K562 (cell line): ENCODE measurements at regions not wholly inside any gene's neighbourhood (a gene's known extent, or its start where the extent isn't known, plus 50 kb on each side); places are given as distances from the start of the nearest gene placed in this dataset. TPM values are rescaled to one million over a fixed set of nuclear protein-coding genes. Genes with fewer than 3 reads are reported as not detected.

Experiments used
- ATAC-seq: fragments of 200-7000 bp; cut with Tn5 transposase; 3 replicates; pipeline ENCODE4 v1.9.1; 2020; ENCODE audit warnings: moderate library complexity
- BruUV-seq: library from RNA; stranded (reverse); fragments of 400-500 nt; replicated peaks from 2 replicates; lab custom pipeline; 2021; lab: Mats Ljungman, UMichigan
- CTCF ChIA-PET: fragments of 300-600 bp; formaldehyde crosslinking; extraction: SDS; loops from one replicate; lab custom pipeline; 2021; ENCODE audit warnings: low intra/inter-chr PET ratio; lab: Yijun Ruan, JAX
- POLR2A ChIA-PET: fragments of 300-600, 350-650 bp; sonication (Branson Sonifier 250); formaldehyde crosslinking; extraction: SDS; loops from one replicate; lab custom pipeline; 2021; ENCODE audit warnings: antibody characterized with exemption, inconsistent platforms; lab: Yijun Ruan, JAX
- DNase-seq, 4 experiments: peaks; one replicate each; pipeline versions ENCODE4 v3.0.0 to v3.0.0-alpha.2; 2011 to 2018; ENCODE audit warnings: low spot score in 3 of 4, mixed read lengths in 3 of 4; ENCODE audit errors: extremely low read depth in 1 of 4
- FAIRE-seq: peaks from 2 replicates; lab custom pipeline; 2011; peaks lifted over from hg19 to GRCh38; lab: Jason Lieb, UNC
- H2AFZ ChIP-seq: 2 replicates; pipeline ENCODE4 v1.6.0; 2011; ENCODE audit warnings: low read depth, low read length, control low read depth, inconsistent platforms
- H3K27ac ChIP-seq: fragments of 200-600 bp; 3 replicates; pipeline ENCODE4 v1.8.0; 2011; ENCODE audit warnings: low read depth, mild to moderate bottlenecking, control low read depth, inconsistent platforms, low read length, moderate library complexity, mixed read lengths; ENCODE audit errors: extremely low read depth
- H3K27me3 ChIP-seq, 2 experiments: fragments of 300-600 bp in 1 of 2; 2 replicates in 1 of 2; 3 replicates in 1 of 2; pipeline versions ENCODE4 v1.6.0 to v1.8.0; 2011; ENCODE audit warnings: inconsistent platforms in 2 of 2, low read length in 2 of 2, mild to moderate bottlenecking in 1 of 2, mixed read lengths in 1 of 2, moderate library complexity in 1 of 2; ENCODE audit not compliant: control insufficient read depth in 2 of 2, insufficient read depth in 2 of 2
- H3K36me3 ChIP-seq: fragments of 300-600 bp; 3 replicates; pipeline ENCODE4 v1.8.0; 2011; ENCODE audit warnings: mild to moderate bottlenecking, low read length, inconsistent platforms; ENCODE audit not compliant: control insufficient read depth, insufficient read depth
- H3K4me1 ChIP-seq, 2 experiments: fragments of 200-600 bp in 1 of 2; replicated peaks in 1 of 2; 2 replicates in 1 of 2; 3 replicates in 1 of 2; pipeline versions ENCODE4 v1.5.1 to v1.8.0; 2011; ENCODE audit warnings: inconsistent platforms in 2 of 2, low read length in 2 of 2, mild to moderate bottlenecking in 1 of 2, mixed read lengths in 1 of 2, moderate library complexity in 1 of 2; ENCODE audit not compliant: control insufficient read depth in 2 of 2, insufficient read depth in 2 of 2
- H3K4me2 ChIP-seq: 2 replicates; pipeline ENCODE4 v1.6.1; 2011; ENCODE audit warnings: low read length, control low read depth, inconsistent platforms, mixed read lengths; ENCODE audit not compliant: insufficient read depth
- H3K4me3 ChIP-seq: fragments of 200-600 bp; sonication (generic), shearing (Covaris generic); 2 replicates; pipeline ENCODE4 v1.5.1; 2016; ENCODE audit warnings: control low read depth, inconsistent platforms
- H3K79me2 ChIP-seq: fragments of 200-600 bp; 3 replicates; pipeline ENCODE4 v1.8.0; 2011; ENCODE audit warnings: low read length, inconsistent platforms; ENCODE audit not compliant: control insufficient read depth, insufficient read depth
- H3K9ac ChIP-seq, 2 experiments: 2 replicates each; pipeline versions ENCODE4 v1.6.0 to v1.6.1; 2011; ENCODE audit warnings: low read depth in 2 of 2, low read length in 2 of 2, control low read depth in 1 of 2, inconsistent platforms in 1 of 2, mild to moderate bottlenecking in 1 of 2, mixed read lengths in 1 of 2; ENCODE audit not compliant: insufficient read depth in 1 of 2
- H3K9me1 ChIP-seq: one replicate; pipeline ENCODE4 v1.6.0; 2011; ENCODE audit warnings: inconsistent platforms, mild to moderate bottlenecking, low read length, moderate library complexity; ENCODE audit not compliant: control insufficient read depth, insufficient read depth
- H3K9me3 ChIP-seq: replicated peaks from 2 replicates; pipeline ENCODE4 v1.5.1; 2011; ENCODE audit warnings: low read depth, low read length, inconsistent platforms; ENCODE audit not compliant: control insufficient read depth, insufficient read depth
- H4K20me1 ChIP-seq: replicated peaks from 2 replicates; pipeline ENCODE4 v1.6.1; 2011; ENCODE audit warnings: low read length, inconsistent platforms, mixed read lengths; ENCODE audit not compliant: control insufficient read depth, insufficient read depth
- HOXB6 ChIP-seq: fragments of 250-450 bp; sonication (Bioruptor Pico); IDR thresholded peaks from 2 replicates; pipeline ENCODE4 v1.5.1; 2022; ENCODE audit warnings: mild to moderate bottlenecking, borderline replicate concordance
- NCOA2 ChIP-seq, 2 experiments: fragments of 450-650 bp; IDR thresholded peaks; 2 replicates each; pipeline ENCODE4 v1.6.1; 2018; ENCODE audit warnings: mild to moderate bottlenecking in 2 of 2, moderate library complexity in 1 of 2; ENCODE audit not compliant: partially characterized antibody in 2 of 2
- RBM22 ChIP-seq: fragments of 200-400 bp; formaldehyde crosslinking; IDR thresholded peaks from 2 replicates; pipeline ENCODE4 v1.6.1; 2018; ENCODE audit warnings: low read length, low read depth; ENCODE audit not compliant: poor library complexity, severe bottlenecking
- ZNF224 ChIP-seq: sonication (generic); formaldehyde crosslinking; IDR thresholded peaks from 2 replicates; pipeline ENCODE4 v1.8.0; 2022; ENCODE audit warnings: mild to moderate bottlenecking, missing genetic modification reagents
- ZNF395 ChIP-seq: fragments of 200-800 bp; sonication (Bioruptor generic); IDR thresholded peaks from 2 replicates; pipeline ENCODE4 v1.6.1; 2017; ENCODE audit warnings: missing genetic modification characterization, missing compliant biosample characterization
- WGBS: fragments of 100-300 bp; shearing (Covaris generic); methylation state at CpG from one replicate; pipeline ENCODE4 v1.1.6; 2016; ENCODE audit warnings: low coverage, mixed read lengths; ENCODE audit not compliant: insufficient coverage; ENCODE audit errors: missing lambda C conversion rate; 5-methylcytosine and 5-hydroxymethylcytosine counted together
- in situ Hi-C: fragments of 300-500 bp; cut with MboI; formaldehyde crosslinking; loops from 4 replicates; pipeline ENCODE4 v1.15.0; 2018; ENCODE audit warnings: inconsistent platforms, mixed read lengths
- intact Hi-C: fragments of 100-400 bp; cut with micrococcal nuclease; formaldehyde crosslinking; loops from 2 replicates; pipeline ENCODE4 v1.14.2; 2022
- small RNA-seq: library from RNA; depleted of rRNA; stranded (forward); fragments of <200 nt; gene quantifications from one replicate; pipeline ENCODE3, GENCODE V24; 2014

GRCh38 chr4:16952462-16952871 lies 54.0 kb upstream of the LDB2 start:
- in situ Hi-C loops (no loop called here), intact Hi-C loops (no loop called here)
- Histone ChIP-seq H3K27ac (no peak overlapping the region), H3K36me3 (no peaks in the 10 kb centered on the region), H3K4me2 (no peak overlapping the region), H2AFZ (no peak overlapping the region), H4K20me1 (no peaks in the 10 kb centered on the region), H3K4me3 (no peak overlapping the region), H3K9me3 (no peaks in the 10 kb centered on the region), H3K27me3 (no peaks in the 10 kb centered on the region), H3K9me1 (no peaks in the 10 kb centered on the region), H3K79me2 (no peaks in the 10 kb centered on the region), H3K9ac (no peak overlapping the region), H3K4me1 (no peaks in the 10 kb centered on the region)
- TF ChIP-seq HOXB6 (no peak), ZNF395 (CRISPR knock-in tag) (no peak), NCOA2 (IDR thresholded peaks at IDR 0.05; ENCODE audit: partially characterized antibody in 2 of 2) (no peak), ZNF224 (CRISPR knock-in tag) (no peak), RBM22 (no peak)
- ChIA-PET POLR2A (no interaction called here), CTCF (no interaction called here)
- no TSS peak for BruUV-seq
- 0% methylated on average over 7 of the region's 8 CpGs for WGBS
- ATAC-seq = no peak
- FAIRE-seq = no peak
- DNase-seq = no peak

Small RNA genes lying in the stretch of these regions (small RNA-seq; reads per million reads assigned to genes)
- gene MTND5P4 (not detected), gene SNORA75B (not detected)
